GM12878 (cell line): ENCODE measurements at regions not wholly inside any gene's neighbourhood (a gene's known extent, or its start where the extent isn't known, plus 50 kb on each side); places are given as distances from the start of the nearest gene placed in this dataset.

Source experiments
- ATAC-seq: fragments of 200-7000 bp; cut with Tn5 transposase; 3 replicates; pipeline ENCODE4 v1.9.1; 2020; ENCODE audit warnings: mild to moderate bottlenecking, moderate library complexity
- BruUV-seq: library from RNA; stranded (reverse); fragments of 400-500 nt; replicated peaks from 2 replicates; lab custom pipeline; 2021; lab: Mats Ljungman, UMichigan
- CTCF ChIA-PET: fragments of 300-600 bp; sonication (Branson Sonifier 250); formaldehyde crosslinking; extraction: SDS; loops from one replicate; lab custom pipeline; 2021; ENCODE audit warnings: inconsistent platforms; lab: Yijun Ruan, JAX
- POLR2A ChIA-PET: fragments of 350-600 bp; formaldehyde crosslinking; extraction: SDS; loops from one replicate; lab custom pipeline; 2021; ENCODE audit warnings: inconsistent platforms; lab: Charles Lee
- RAD21 ChIA-PET: fragments of 300-600 bp; sonication (Branson Sonifier 250); formaldehyde crosslinking; loops from one replicate; lab custom pipeline; 2023; ENCODE audit warnings: antibody characterized with exemption; ENCODE audit not compliant: unreplicated experiment; lab: Charles Lee
- SMC1A ChIA-PET: fragments of 300-600 bp; sonication (Branson Sonifier 250); formaldehyde crosslinking; loops from one replicate; lab custom pipeline; 2023; ENCODE audit not compliant: unreplicated experiment, uncharacterized antibody; lab: Charles Lee
- DNase-seq: peaks from one replicate; pipeline ENCODE4 v3.0.0-alpha.2; 2011; ENCODE audit warnings: low read depth, low spot score
- FAIRE-seq: peaks from 3 replicates; lab custom pipeline; 2011; peaks lifted over from hg19 to GRCh38; lab: Jason Lieb, UNC
- H2AFZ ChIP-seq: 2 replicates; pipeline ENCODE4 v1.6.0; 2011; ENCODE audit warnings: low read depth, low read length, control low read depth; ENCODE audit not compliant: control insufficient read depth
- H3K27ac ChIP-seq: 2 replicates; pipeline ENCODE4 v1.5.1; 2011; ENCODE audit warnings: control low read depth; ENCODE audit not compliant: control insufficient read depth, insufficient read depth
- H3K27me3 ChIP-seq, 2 experiments: replicated peaks in 1 of 2; 2 replicates each; pipeline versions ENCODE4 v1.6.0 to v1.6.1; 2011; ENCODE audit warnings: low read length in 1 of 2; ENCODE audit not compliant: control insufficient read depth in 2 of 2, insufficient read depth in 2 of 2
- H3K36me3 ChIP-seq, 2 experiments: 2 replicates each; pipeline ENCODE4 v1.5.1; 2011; ENCODE audit warnings: low read length in 1 of 2; ENCODE audit not compliant: control insufficient read depth in 2 of 2, insufficient read depth in 2 of 2
- H3K4me1 ChIP-seq: 2 replicates; pipeline ENCODE4 v1.6.1; 2011; ENCODE audit warnings: mild to moderate bottlenecking, low read length, moderate library complexity, mixed read lengths; ENCODE audit not compliant: control insufficient read depth, insufficient read depth
- H3K4me2 ChIP-seq: 2 replicates; pipeline ENCODE4 v1.6.0; 2011; ENCODE audit warnings: control low read depth; ENCODE audit not compliant: control insufficient read depth, insufficient read depth
- H3K4me3 ChIP-seq: fragments of 200-600 bp; sonication (generic); 2 replicates; pipeline ENCODE4 v1.5.1; 2016
- H3K79me2 ChIP-seq: 2 replicates; pipeline ENCODE4 v1.6.0; 2011; ENCODE audit warnings: low read length; ENCODE audit not compliant: control insufficient read depth, insufficient read depth
- H3K9ac ChIP-seq: 2 replicates; pipeline ENCODE4 v1.8.0; 2011; ENCODE audit warnings: low read length, control low read depth, mixed read lengths; ENCODE audit not compliant: control insufficient read depth, insufficient read depth
- H3K9me3 ChIP-seq: replicated peaks from 3 replicates; pipeline ENCODE4 v1.5.1; 2011; ENCODE audit warnings: mild to moderate bottlenecking, low read length; ENCODE audit not compliant: control insufficient read depth, insufficient read depth
- H4K20me1 ChIP-seq: 2 replicates; pipeline ENCODE4 v1.6.0; 2011; ENCODE audit not compliant: control insufficient read depth, insufficient read depth
- BMI1 ChIP-seq: fragments of 450-650 bp; IDR thresholded peaks from 2 replicates; pipeline ENCODE4 v1.6.1; 2016; ENCODE audit warnings: mild to moderate bottlenecking, moderate library complexity, borderline replicate concordance
- ETV6 ChIP-seq, 2 experiments: fragments of 450-650 bp in 1 of 2; IDR thresholded peaks in 1 of 2; conservative IDR thresholded peaks in 1 of 2; 2 replicates each; pipeline ENCODE4 v1.6.1; 2014; ENCODE audit warnings: antibody characterized with exemption in 1 of 2, borderline replicate concordance in 1 of 2, low read depth in 1 of 2, mild to moderate bottlenecking in 1 of 2, moderate library complexity in 1 of 2
- JUNB ChIP-seq: IDR thresholded peaks from 2 replicates; pipeline ENCODE4 v1.6.1; 2016; ENCODE audit warnings: antibody characterized with exemption, mild to moderate bottlenecking
- KDM1A ChIP-seq: fragments of 200-600 bp; sonication (generic); IDR thresholded peaks from 2 replicates; pipeline ENCODE4 v1.6.1; 2016; ENCODE audit warnings: borderline replicate concordance
- RBBP5 ChIP-seq: fragments of 200-600 bp; sonication (generic); conservative IDR thresholded peaks from 2 replicates; pipeline ENCODE4 v1.6.1; 2016
- TAF1 ChIP-seq: IDR thresholded peaks from 2 replicates; pipeline ENCODE4 v1.6.1; 2011; ENCODE audit warnings: mild to moderate bottlenecking, low read depth, low read length, borderline replicate concordance
- TCF3 ChIP-seq: IDR thresholded peaks from 2 replicates; pipeline ENCODE4 v1.6.1; 2012; ENCODE audit warnings: low read depth, mild to moderate bottlenecking, low read length, borderline replicate concordance; ENCODE audit not compliant: insufficient read depth
- YBX1 ChIP-seq: fragments of 450-650 bp; IDR thresholded peaks from 2 replicates; pipeline ENCODE4 v1.6.1; 2016; ENCODE audit warnings: antibody characterized with exemption
- ZNF384 ChIP-seq: IDR thresholded peaks from 2 replicates; pipeline ENCODE4 v1.6.1; 2012; ENCODE audit warnings: low read depth, mild to moderate bottlenecking, low read length, improper control_type of control experiment, borderline replicate concordance
- WGBS: methylation state at CpG from one replicate; pipeline ENCODE4 v1.1.6; 2016; ENCODE audit warnings: low lambda C conversion rate; ENCODE audit not compliant: insufficient replicate concordance, insufficient coverage; ENCODE audit errors: missing lambda C conversion rate; 5-methylcytosine and 5-hydroxymethylcytosine counted together
- in situ Hi-C: fragments of 300-500 bp; cut with MboI; formaldehyde crosslinking; loops from 9 replicates; pipeline ENCODE4 v1.14.3; 2018; ENCODE audit warnings: mixed read lengths
- intact Hi-C: fragments of 100-400 bp; cut with micrococcal nuclease; formaldehyde crosslinking; loops from one replicate; pipeline ENCODE4 v1.14.2; 2022; ENCODE audit not compliant: unreplicated experiment
- TF ChIP-seq, protein P1 (sequence below): fragments of 450-650 bp; conservative IDR thresholded peaks from 2 replicates; pipeline ENCODE4 v1.6.1; 2017; ENCODE audit warnings: mild to moderate bottlenecking, moderate library complexity

GRCh38 chr12:46698003-46698402, 127.8 kb downstream of the SLC38A4 start:
- ChIA-PET CTCF (no interaction called here), SMC1A (no interaction called here), RAD21 (no interaction called here), POLR2A (no interaction called here)
- no peaks in the 10 kb centered on the region for H3K9me3 ChIP-seq
- no peak overlapping the region for H3K9ac ChIP-seq
- H3K4me2 ChIP-seq: no peak overlapping the region
- ATAC-seq (no peak), FAIRE-seq (no peak), DNase-seq (no peak)
- in situ Hi-C loops: no loop called here
- H3K27ac ChIP-seq: no peak overlapping the region
- no TSS peak for BruUV-seq
- H3K4me1 ChIP-seq: no peaks in the 10 kb centered on the region
- H3K4me3 ChIP-seq: no peak overlapping the region
- no peaks in the 10 kb centered on the region for H3K27me3 ChIP-seq
- no peak overlapping the region for H2AFZ ChIP-seq
- intact Hi-C loops: no loop called here
- H4K20me1 ChIP-seq: no peaks in the 10 kb centered on the region
- no peak for TF ChIP-seq ZNF384
- no peak for TF ChIP-seq TAF1
- no peaks in the 10 kb centered on the region for H3K79me2 ChIP-seq
- no peaks in the 10 kb centered on the region for H3K36me3 ChIP-seq

- ATAC-seq (no peak), DNase-seq (no peak), FAIRE-seq (no peak)
- Histone ChIP-seq H4K20me1 (no peaks in the 10 kb centered on the region), H3K27ac (no peak overlapping the region), H2AFZ (no peak overlapping the region), H3K79me2 (no peaks in the 10 kb centered on the region), H3K36me3 (no peaks in the 10 kb centered on the region), H3K9me3 (no peaks in the 10 kb centered on the region), H3K4me1 (no peaks in the 10 kb centered on the region), H3K27me3 (no peaks in the 10 kb centered on the region), H3K4me2 (no peak overlapping the region), H3K4me3 (no peak overlapping the region), H3K9ac (no peak overlapping the region)
- in situ Hi-C loops: no loop called here
- ChIA-PET POLR2A (no interaction called here), RAD21 (no interaction called here), CTCF (no interaction called here), SMC1A (no interaction called here)
- WGBS: 3% methylated on average over 2 of the region's 2 CpGs
- TF ChIP-seq, protein P1, sequence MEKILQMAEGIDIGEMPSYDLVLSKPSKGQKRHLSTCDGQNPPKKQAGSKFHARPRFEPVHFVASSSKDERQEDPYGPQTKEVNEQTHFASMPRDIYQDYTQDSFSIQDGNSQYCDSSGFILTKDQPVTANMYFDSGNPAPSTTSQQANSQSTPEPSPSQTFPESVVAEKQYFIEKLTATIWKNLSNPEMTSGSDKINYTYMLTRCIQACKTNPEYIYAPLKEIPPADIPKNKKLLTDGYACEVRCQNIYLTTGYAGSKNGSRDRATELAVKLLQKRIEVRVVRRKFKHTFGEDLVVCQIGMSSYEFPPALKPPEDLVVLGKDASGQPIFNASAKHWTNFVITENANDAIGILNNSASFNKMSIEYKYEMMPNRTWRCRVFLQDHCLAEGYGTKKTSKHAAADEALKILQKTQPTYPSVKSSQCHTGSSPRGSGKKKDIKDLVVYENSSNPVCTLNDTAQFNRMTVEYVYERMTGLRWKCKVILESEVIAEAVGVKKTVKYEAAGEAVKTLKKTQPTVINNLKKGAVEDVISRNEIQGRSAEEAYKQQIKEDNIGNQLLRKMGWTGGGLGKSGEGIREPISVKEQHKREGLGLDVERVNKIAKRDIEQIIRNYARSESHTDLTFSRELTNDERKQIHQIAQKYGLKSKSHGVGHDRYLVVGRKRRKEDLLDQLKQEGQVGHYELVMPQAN: no peak
- no peak for TF ChIP-seq ETV6 (conservative IDR thresholded peaks at IDR 0.05 in 1 of 2, IDR thresholded peaks at IDR 0.05 in 1 of 2; ENCODE audit: borderline replicate concordance in 1 of 2, low read depth in 1 of 2)
- TF ChIP-seq TCF3: no peak
- no peak for TF ChIP-seq YBX1
- TF ChIP-seq BMI1: no peak
- no peak for TF ChIP-seq JUNB
- TF ChIP-seq KDM1A: no peak
- no peak for TF ChIP-seq RBBP5
- intact Hi-C loops: no loop called here
- BruUV-seq: no TSS peak
Observed at GRCh38 chr12:46693518-46693917, 132.3 kb downstream of the SLC38A4 start.
